HG03354 (cell line): ENCODE measurements at regions not wholly inside any gene's neighbourhood (a gene's known extent, or its start where the extent isn't known, plus 50 kb on each side); places are given as distances from the start of the nearest gene placed in this dataset.

Source experiments
- ATAC-seq: cut with Tn5 transposase; IDR thresholded peaks from one replicate; pipeline ENCODE4 v1.9.1; 2021; ENCODE audit warnings: mild to moderate bottlenecking; ENCODE audit not compliant: unreplicated experiment, poor library complexity, severe bottlenecking

DNA sequence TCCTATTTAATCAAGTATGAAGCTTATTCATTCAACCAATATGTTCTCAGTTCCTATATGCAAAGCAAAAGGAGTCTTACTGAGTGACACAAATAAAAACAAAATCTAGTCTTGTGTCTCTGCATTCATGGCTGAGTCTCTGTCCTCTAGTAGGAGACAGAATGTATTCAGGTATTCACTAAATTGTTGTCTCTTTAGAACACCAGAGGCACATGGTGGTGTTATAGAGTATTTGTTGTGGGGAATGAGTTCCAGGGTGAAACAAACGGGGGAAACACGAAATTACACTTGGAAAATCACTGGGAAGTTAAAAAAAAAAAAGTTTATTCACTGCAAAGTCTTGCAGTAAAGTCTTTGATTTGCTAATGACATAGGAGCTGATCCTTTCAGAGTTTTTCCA is 131.7 kb upstream of the FSHR start:
- ATAC-seq, result no peak

- no peak for ATAC-seq
Measured at GRCh38 chr2:49278561-49278960, 124.2 kb upstream of the FSHR start.

DNA sequence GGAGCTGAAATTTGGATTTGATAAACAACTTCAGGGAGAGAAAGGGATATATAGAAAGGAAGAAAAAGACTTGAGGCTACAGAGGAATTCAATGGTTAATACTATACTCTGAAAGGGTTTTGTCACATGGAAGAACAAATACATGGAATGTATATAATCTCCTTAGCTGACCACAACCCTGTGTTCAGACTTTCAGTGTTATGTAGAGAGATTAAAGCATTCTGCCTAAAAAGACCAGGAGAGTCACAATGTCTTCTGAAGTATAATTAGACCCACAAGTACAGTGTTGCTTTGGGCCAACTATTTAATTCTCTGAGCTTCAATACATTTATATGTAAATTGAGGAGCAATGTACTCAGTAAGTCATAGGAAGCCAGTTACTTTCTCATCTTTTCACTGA is 123.8 kb upstream of the FSHR start:
- no peak for ATAC-seq

GRCh38 chr2:49271060-49271606 is 116.8 kb upstream of the FSHR start:
- no peak for ATAC-seq

- no peak for ATAC-seq
Measured at GRCh38 chr2:49270091-49270490, 115.8 kb upstream of the FSHR start.

DNA sequence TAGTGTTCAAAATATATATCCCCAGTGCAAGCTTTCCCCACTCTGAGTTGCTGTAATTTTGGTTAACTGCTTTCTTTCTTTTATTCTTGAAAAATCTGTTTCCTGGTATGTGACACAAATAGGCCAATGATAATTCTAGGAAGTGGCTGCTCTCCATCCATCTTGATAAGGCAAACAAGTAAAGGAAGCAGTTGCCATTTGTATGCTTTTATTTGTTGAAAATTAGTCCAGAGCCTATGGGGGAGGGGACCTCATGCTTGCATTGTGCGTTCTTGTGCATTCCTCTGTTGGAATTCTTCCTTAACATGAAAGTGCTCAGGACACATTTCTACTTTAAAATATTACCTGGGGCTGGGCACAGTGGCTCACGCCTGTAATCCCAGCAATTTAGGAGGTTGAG is 111.2 kb upstream of the FSHR start:
- ATAC-seq, result no peak

GRCh38 chr2:49262801-49263560 is 108.7 kb upstream of the FSHR start:
- no peak for ATAC-seq

DNA sequence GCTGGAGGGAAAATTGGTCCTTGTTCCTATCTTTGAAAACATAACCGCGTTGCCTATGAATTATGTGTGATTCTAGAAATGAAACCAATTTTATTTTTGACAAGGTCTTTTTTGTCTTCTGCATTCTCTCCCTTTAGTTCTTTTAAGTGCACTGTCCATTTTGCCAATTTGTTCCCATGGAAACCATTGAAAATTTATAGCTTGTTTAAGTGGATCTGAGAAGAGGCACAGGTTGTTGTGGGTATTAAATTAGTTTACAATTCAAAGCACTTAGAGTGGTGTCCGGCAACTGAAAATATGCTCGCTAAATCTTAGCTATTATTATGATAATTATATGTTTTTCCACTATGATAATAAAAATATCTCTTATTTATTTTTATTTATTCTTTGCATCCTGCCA is 107.5 kb upstream of the FSHR start:
- no peak for ATAC-seq

- no peak for ATAC-seq
Measured at GRCh38 chr2:49260979-49261538, 106.7 kb upstream of the FSHR start.

DNA sequence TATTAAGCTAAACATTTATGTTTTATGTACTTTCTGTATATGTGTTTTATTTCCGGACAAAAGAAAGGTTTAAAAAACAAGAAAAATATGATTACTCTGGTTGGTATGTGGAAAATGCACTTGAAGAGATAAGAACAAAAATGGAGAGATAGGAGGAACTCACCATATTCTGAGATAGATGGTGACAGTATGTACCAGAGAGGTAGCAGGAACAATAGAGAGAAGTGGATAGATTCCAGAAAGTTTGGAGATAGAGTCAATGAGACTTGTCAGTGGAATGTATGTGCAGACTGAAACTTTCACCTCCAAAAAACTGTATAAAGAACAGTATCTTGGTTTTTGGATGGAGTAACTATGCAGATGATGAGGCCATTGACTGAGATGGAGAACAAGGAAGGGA is 105.6 kb upstream of the FSHR start:
- ATAC-seq, result no peak

- no peak for ATAC-seq
Measured at GRCh38 chr2:49255409-49255971, 101.2 kb upstream of the FSHR start.

- ATAC-seq, result no peak
Measured at GRCh38 chr2:49254401-49254800, 100.1 kb upstream of the FSHR start.

GRCh38 chr2:49251766-49252165 is 97.5 kb upstream of the FSHR start:
- no peak for ATAC-seq

- no peak for ATAC-seq
Measured at GRCh38 chr2:49251251-49251650, 96.9 kb upstream of the FSHR start.

DNA sequence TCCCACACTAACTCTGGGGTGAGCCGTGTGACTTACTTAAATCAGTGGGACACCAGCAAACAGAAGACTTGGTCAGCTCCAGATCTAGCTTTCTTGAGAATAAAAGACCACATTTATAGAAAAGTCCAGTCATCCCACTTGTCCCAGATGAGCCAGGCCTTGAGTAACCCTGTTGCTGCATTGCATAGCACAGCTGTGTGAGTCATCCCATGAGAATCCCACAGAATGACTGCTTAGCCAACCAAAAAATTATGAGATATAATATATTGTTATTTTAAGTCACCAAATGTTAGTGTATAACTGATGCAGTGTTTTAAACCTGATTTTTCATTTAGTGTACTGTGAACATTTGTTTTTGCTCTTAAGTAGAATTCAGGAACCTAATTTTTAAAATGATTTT is 94.2 kb upstream of the FSHR start:
- no peak for ATAC-seq

- ATAC-seq, result no peak
Measured at GRCh38 chr2:49241991-49242390, 87.7 kb upstream of the FSHR start.

DNA sequence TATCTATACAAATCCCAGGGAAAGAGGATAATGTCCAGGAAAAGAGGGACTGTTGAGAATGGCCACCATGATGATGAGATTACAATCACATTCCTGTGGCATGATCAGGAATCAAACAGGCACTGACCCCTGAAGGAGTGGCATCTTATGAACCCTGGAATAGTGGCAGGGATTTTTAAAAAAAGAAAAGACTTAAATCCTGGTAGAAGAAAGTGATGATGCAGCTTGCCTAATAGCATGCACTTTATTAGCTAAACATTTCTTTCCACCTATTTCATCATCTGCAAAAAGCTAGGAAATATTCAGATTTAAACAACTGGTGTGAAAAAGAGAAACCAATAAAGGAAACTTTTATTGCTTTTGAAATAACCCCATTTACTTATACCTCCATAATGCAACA is 87.2 kb upstream of the FSHR start:
- ATAC-seq, result no peak

GRCh38 chr2:49240608-49241007 is 86.3 kb upstream of the FSHR start:
- ATAC-seq, result no peak

GRCh38 chr2:49238604-49238960 is 84.3 kb upstream of the FSHR start:
- no peak for ATAC-seq

GRCh38 chr2:49237867-49238603 is 83.7 kb upstream of the FSHR start:
- no peak for ATAC-seq

- ATAC-seq, result no peak
Measured at GRCh38 chr2:49236316-49236715, 82.0 kb upstream of the FSHR start.
